Retinal pigment epithelial cell (primary cell): ENCODE measurements at regions not wholly inside any gene's neighbourhood (a gene's known extent, or its start where the extent isn't known, plus 50 kb on each side); places are given as distances from the start of the nearest gene placed in this dataset.

ENCODE experiments used
- DNase-seq: peaks from one replicate; pipeline ENCODE4 v3.0.0-alpha.2; 2010; ENCODE audit warnings: low read depth
- H3K4me3 ChIP-seq: 2 replicates; pipeline ENCODE4 v1.5.1; 2011; ENCODE audit warnings: mild to moderate bottlenecking, low read length, control low read depth, moderate library complexity
- CTCF ChIP-seq: conservative IDR thresholded peaks from 2 replicates; pipeline ENCODE4 v1.5.1; 2011; ENCODE audit warnings: low read depth, low read length, control low read depth, inconsistent platforms

GRCh38 chr15:47607695-47608094, 109.6 kb upstream of the SEMA6D start:
- H3K4me3 ChIP-seq: no peak overlapping the region
- no peak for TF ChIP-seq CTCF
- DNase-seq: no peak

- H3K4me3 ChIP-seq: no peak overlapping the region
- no peak for DNase-seq
- no peak for TF ChIP-seq CTCF
Observed at GRCh38 chr15:47609693-47610092, 107.6 kb upstream of the SEMA6D start.

- no peak for TF ChIP-seq CTCF
- H3K4me3 ChIP-seq: no peak overlapping the region
- no peak for DNase-seq
Observed at GRCh38 chr15:47610736-47611135, 106.6 kb upstream of the SEMA6D start.

- no peak for DNase-seq
Observed at GRCh38 chr15:47614360-47615011, 102.8 kb upstream of the SEMA6D start.

GRCh38 chr15:47616876-47617275, 100.4 kb upstream of the SEMA6D start:
- no peak for TF ChIP-seq CTCF

More at GRCh38 chr15:47614360-47615011, 102.8 kb upstream of the SEMA6D start:
- TF ChIP-seq CTCF: no peak
- no peak overlapping the region for H3K4me3 ChIP-seq

GRCh38 chr15:47618241-47618640, 99.1 kb upstream of the SEMA6D start:
- DNase-seq: no peak
- H3K4me3 ChIP-seq: no peak overlapping the region
- TF ChIP-seq CTCF: no peak

More at GRCh38 chr15:47616876-47617275, 100.4 kb upstream of the SEMA6D start:
- DNase-seq: no peak
- H3K4me3 ChIP-seq: no peak overlapping the region

GRCh38 chr15:47620960-47621681, 96.2 kb upstream of the SEMA6D start:
- TF ChIP-seq CTCF: no peak
- no peak overlapping the region for H3K4me3 ChIP-seq
- no peak for DNase-seq
